HepG2 (cell line): ENCODE measurements at regions not wholly inside any gene's neighbourhood (a gene's known extent, or its start where the extent isn't known, plus 50 kb on each side); places are given as distances from the start of the nearest gene placed in this dataset.

ENCODE experiments used
- MAFF ChIP-seq: IDR thresholded peaks from 2 replicates; pipeline ENCODE4 v1.6.1; 2011; ENCODE audit warnings: low read depth, low read length, improper control_type of control experiment
- PAX8 ChIP-seq: sonication (generic); formaldehyde crosslinking; IDR thresholded peaks from 2 replicates; pipeline ENCODE4 v1.8.0; 2022; ENCODE audit warnings: mild to moderate bottlenecking, missing genetic modification reagents, borderline replicate concordance
- ZEB1 ChIP-seq: IDR thresholded peaks from 2 replicates; pipeline ENCODE4 v1.6.1; 2012; ENCODE audit warnings: mild to moderate bottlenecking, low read depth, inconsistent platforms; ENCODE audit not compliant: insufficient replicate concordance
- TF ChIP-seq, protein P1 (sequence below): sonication (generic); formaldehyde crosslinking; IDR thresholded peaks from 2 replicates; pipeline ENCODE4 v1.4.0; 2020; ENCODE audit warnings: missing genetic modification reagents
- TF ChIP-seq, protein P2 (sequence below): sonication (generic); formaldehyde crosslinking; IDR thresholded peaks from 2 replicates; pipeline ENCODE4 v1.5.1; 2020; ENCODE audit warnings: missing genetic modification reagents, mild to moderate bottlenecking, borderline replicate concordance
- TF ChIP-seq, protein P3 (sequence below): sonication (generic); formaldehyde crosslinking; IDR thresholded peaks from 2 replicates; pipeline ENCODE4 v1.4.0; 2020; ENCODE audit warnings: missing genetic modification reagents, mild to moderate bottlenecking, borderline replicate concordance
- TF ChIP-seq, protein P4 (sequence below): sonication (generic); formaldehyde crosslinking; IDR thresholded peaks from 2 replicates; pipeline ENCODE4 v1.5.0; 2020; ENCODE audit warnings: mild to moderate bottlenecking, missing genetic modification reagents, moderate library complexity

DNA sequence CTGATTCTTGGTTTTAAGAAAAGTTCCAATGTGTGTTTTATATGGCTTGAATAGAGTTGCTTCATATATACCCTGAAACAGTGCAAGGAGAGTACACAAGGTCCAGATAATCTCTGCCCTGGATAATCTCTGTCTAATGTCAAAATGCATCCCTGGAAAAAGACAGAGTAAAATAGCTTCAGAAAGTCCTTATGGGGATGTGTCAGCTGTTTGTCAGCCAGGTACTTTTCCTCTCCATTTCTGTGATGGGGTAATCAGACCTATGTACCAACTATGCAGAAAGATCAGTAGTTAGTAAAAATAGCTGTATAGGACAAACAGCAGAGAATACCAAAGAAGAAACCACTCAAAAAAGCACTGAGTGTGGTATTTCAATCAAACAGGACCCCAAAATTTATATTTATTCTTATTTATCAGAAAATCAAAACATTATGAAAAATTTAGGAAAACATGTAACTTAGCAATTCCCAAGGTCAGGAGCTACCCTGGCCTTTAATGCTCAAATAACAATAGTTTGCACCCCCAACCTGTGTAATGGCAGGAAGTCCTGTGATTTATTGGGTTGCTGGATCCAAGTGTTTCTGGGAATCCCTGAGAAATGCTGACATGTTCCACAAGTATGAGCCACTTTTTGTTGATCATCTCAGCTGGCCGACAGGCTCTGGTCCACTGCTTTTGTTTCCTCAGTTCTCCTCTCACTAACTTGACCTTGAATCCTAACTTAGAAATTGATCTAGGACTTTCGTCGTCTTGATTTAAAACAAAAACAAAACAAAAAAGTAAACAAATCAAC is 69.6 kb downstream of the MDH1 start:
- TF ChIP-seq MAFF (no peak), ZEB1 (no peak), PAX8 (CRISPR knock-in tag) (no peak)
- TF ChIP-seq, protein P1, sequence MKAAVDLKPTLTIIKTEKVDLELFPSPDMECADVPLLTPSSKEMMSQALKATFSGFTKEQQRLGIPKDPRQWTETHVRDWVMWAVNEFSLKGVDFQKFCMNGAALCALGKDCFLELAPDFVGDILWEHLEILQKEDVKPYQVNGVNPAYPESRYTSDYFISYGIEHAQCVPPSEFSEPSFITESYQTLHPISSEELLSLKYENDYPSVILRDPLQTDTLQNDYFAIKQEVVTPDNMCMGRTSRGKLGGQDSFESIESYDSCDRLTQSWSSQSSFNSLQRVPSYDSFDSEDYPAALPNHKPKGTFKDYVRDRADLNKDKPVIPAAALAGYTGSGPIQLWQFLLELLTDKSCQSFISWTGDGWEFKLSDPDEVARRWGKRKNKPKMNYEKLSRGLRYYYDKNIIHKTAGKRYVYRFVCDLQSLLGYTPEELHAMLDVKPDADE (CRISPR knock-in tag), result no peak
- TF ChIP-seq, protein P2, sequence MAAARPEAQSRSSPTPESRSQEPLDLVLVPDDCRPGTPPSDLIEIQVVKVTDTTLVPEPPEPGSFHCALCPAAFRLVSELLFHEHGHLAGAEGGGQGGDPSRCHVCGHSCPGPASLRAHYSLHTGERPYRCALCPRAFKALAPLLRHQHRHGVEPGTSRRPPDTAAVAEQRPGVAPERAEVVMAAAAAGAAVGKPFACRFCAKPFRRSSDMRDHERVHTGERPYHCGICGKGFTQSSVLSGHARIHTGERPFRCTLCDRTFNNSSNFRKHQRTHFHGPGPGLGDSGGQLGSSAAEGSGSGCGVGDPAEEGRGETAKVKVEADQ (CRISPR knock-in tag), result no peak
- TF ChIP-seq, protein P3, sequence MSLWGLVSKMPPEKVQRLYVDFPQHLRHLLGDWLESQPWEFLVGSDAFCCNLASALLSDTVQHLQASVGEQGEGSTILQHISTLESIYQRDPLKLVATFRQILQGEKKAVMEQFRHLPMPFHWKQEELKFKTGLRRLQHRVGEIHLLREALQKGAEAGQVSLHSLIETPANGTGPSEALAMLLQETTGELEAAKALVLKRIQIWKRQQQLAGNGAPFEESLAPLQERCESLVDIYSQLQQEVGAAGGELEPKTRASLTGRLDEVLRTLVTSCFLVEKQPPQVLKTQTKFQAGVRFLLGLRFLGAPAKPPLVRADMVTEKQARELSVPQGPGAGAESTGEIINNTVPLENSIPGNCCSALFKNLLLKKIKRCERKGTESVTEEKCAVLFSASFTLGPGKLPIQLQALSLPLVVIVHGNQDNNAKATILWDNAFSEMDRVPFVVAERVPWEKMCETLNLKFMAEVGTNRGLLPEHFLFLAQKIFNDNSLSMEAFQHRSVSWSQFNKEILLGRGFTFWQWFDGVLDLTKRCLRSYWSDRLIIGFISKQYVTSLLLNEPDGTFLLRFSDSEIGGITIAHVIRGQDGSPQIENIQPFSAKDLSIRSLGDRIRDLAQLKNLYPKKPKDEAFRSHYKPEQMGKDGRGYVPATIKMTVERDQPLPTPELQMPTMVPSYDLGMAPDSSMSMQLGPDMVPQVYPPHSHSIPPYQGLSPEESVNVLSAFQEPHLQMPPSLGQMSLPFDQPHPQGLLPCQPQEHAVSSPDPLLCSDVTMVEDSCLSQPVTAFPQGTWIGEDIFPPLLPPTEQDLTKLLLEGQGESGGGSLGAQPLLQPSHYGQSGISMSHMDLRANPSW (CRISPR knock-in tag), result no peak
- TF ChIP-seq, protein P4, sequence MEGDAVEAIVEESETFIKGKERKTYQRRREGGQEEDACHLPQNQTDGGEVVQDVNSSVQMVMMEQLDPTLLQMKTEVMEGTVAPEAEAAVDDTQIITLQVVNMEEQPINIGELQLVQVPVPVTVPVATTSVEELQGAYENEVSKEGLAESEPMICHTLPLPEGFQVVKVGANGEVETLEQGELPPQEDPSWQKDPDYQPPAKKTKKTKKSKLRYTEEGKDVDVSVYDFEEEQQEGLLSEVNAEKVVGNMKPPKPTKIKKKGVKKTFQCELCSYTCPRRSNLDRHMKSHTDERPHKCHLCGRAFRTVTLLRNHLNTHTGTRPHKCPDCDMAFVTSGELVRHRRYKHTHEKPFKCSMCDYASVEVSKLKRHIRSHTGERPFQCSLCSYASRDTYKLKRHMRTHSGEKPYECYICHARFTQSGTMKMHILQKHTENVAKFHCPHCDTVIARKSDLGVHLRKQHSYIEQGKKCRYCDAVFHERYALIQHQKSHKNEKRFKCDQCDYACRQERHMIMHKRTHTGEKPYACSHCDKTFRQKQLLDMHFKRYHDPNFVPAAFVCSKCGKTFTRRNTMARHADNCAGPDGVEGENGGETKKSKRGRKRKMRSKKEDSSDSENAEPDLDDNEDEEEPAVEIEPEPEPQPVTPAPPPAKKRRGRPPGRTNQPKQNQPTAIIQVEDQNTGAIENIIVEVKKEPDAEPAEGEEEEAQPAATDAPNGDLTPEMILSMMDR (CRISPR knock-in tag), result no peak
